AG09309 (cell line): ENCODE measurements at regions not wholly inside any gene's neighbourhood (a gene's known extent, or its start where the extent isn't known, plus 50 kb on each side); places are given as distances from the start of the nearest gene placed in this dataset.
"Not testable (repeated sequence)": the region's sequence is repeated elsewhere in the genome, so short reads cannot be mapped to it uniquely, and the experiment has no call there.

ENCODE experiments used
- DNase-seq: peaks from one replicate; pipeline ENCODE4 v3.0.0-alpha.2; 2010; ENCODE audit warnings: low read depth
- H3K4me3 ChIP-seq: 2 replicates; pipeline ENCODE4 v1.5.1; 2011; ENCODE audit warnings: mild to moderate bottlenecking, low read depth, low read length, moderate library complexity; ENCODE audit not compliant: control insufficient read depth
- TF ChIP-seq, protein P1 (sequence below): IDR thresholded peaks from 2 replicates; pipeline ENCODE4 v1.5.1; 2011; ENCODE audit warnings: mild to moderate bottlenecking, low read depth, low read length, inconsistent platforms; ENCODE audit not compliant: insufficient read depth, control insufficient read depth; ENCODE audit errors: missing control alignments

GRCh38 chr17:30719131-30719973, 105.1 kb downstream of the CRLF3 start:
- not testable (repeated sequence) for DNase-seq

GRCh38 chr17:30718691-30719090, 105.8 kb downstream of the CRLF3 start:
- DNase-seq: not testable (repeated sequence)

More at GRCh38 chr17:30719131-30719973, 105.1 kb downstream of the CRLF3 start:
- not testable (repeated sequence) for H3K4me3 ChIP-seq
- TF ChIP-seq, protein P1, sequence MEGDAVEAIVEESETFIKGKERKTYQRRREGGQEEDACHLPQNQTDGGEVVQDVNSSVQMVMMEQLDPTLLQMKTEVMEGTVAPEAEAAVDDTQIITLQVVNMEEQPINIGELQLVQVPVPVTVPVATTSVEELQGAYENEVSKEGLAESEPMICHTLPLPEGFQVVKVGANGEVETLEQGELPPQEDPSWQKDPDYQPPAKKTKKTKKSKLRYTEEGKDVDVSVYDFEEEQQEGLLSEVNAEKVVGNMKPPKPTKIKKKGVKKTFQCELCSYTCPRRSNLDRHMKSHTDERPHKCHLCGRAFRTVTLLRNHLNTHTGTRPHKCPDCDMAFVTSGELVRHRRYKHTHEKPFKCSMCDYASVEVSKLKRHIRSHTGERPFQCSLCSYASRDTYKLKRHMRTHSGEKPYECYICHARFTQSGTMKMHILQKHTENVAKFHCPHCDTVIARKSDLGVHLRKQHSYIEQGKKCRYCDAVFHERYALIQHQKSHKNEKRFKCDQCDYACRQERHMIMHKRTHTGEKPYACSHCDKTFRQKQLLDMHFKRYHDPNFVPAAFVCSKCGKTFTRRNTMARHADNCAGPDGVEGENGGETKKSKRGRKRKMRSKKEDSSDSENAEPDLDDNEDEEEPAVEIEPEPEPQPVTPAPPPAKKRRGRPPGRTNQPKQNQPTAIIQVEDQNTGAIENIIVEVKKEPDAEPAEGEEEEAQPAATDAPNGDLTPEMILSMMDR: peak; percentile 66

GRCh38 chr17:30718099-30718447, 106.4 kb downstream of the CRLF3 start:
- H3K4me3 ChIP-seq, DNase-seq: not testable (repeated sequence)

More at GRCh38 chr17:30718691-30719090, 105.8 kb downstream of the CRLF3 start:
- H3K4me3 ChIP-seq: not testable (repeated sequence)

GRCh38 chr17:30717291-30718098, 107.0 kb downstream of the CRLF3 start:
- no peak for DNase-seq
- TF ChIP-seq, protein P1: no peak
- H3K4me3 ChIP-seq: no peak overlapping the region

- DNase-seq: no peak
- no peak overlapping the region for H3K4me3 ChIP-seq
Observed at GRCh38 chr17:30716461-30717290, 107.8 kb downstream of the CRLF3 start.

DNA sequence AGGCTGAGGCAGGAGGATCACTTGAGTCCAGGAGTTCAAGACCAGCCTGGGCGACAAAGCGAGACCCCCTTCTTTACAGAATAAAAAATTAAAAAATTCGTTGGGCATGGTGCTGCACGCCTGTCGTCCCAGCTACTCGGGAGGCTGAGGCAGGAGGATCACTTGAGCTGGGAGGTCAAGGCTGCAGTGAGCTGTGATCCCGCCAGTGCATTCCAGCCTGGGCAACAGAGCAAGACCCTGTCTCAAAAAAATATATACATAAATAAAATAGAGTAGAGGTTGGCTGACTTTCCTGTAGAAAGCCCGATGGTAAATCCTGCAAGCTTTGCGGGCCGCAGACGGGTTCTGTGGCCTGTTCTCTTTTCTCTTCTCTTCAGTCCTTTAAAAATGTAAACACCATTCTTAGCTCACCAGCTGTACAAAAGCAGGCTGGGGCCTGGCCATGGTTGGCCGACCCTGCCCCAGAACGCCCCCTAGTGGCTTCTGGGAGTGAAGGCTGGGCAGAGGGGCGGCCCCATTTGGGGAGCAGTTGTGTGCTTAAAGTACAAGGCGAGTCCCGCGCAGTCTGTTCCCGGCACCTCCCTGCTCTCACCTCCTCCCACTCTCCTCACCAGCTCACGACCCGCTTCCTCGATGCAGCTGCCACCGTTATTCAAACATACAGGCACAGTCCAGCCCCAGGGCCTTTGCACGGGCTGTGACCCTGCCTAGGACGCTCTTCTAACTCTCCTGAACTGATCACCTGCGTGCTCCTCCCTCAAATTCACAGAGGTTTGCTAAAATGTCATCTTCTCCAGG, 109.5 kb downstream of the CRLF3 start:
- not testable (repeated sequence) for DNase-seq, H3K4me3 ChIP-seq
- TF ChIP-seq, protein P1: peak; percentile 58

More at GRCh38 chr17:30716461-30717290, 107.8 kb downstream of the CRLF3 start:
- TF ChIP-seq, protein P1: peak; percentile 35

- not testable (repeated sequence) for DNase-seq, H3K4me3 ChIP-seq
Observed at GRCh38 chr17:30713805-30714204, 110.7 kb downstream of the CRLF3 start.

GRCh38 chr17:30712859-30713258, 111.6 kb downstream of the CRLF3 start:
- not testable (repeated sequence) for H3K4me3 ChIP-seq, DNase-seq

DNA sequence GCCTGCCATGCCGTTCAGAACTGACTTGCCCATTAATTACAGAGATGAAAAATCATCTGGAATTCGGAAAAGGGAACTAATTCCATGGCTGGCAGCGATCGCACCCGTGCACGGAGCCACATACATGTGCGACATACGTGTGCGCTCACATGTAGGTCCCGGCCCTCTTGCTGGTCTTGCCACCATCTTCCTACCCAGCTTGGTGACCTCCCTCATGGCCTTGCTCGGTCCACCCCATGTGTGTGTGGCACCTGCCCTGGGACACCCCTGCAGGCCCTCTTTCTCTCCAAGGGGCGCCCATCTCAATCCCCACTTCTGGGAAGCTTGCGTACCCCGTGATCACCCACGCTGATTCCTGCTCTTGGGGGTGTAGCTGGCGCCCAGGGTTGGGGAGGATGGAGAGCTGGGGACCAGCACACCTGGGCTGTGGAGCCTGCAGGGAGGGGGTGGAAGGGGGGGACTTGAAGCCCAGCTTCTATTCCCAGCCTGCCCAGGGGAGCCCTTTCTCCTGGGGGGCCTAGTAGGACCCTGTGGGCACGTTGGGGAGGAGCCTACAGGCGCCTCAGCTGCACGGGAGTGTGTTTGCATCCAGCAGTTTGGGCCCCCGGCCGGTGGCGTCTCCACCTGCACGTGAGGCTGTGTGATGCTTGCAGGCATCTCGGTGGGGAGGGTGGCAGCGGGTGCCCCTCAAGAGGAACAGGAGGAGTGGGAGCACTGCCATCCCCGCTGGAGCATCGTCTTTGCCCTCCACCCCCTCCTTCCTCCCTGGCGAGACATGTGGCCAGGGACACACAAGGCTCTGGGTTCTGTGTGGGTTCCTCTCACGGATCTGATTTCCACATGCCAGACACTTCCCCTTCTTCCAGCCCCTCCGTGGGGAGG, 112.6 kb downstream of the CRLF3 start:
- DNase-seq, H3K4me3 ChIP-seq: not testable (repeated sequence)

GRCh38 chr17:30711176-30711575, 113.3 kb downstream of the CRLF3 start:
- not testable (repeated sequence) for H3K4me3 ChIP-seq, DNase-seq
